Endothelial cell of umbilical vein (primary cell): ENCODE measurements at regions not wholly inside any gene's neighbourhood (a gene's known extent, or its start where the extent isn't known, plus 50 kb on each side); places are given as distances from the start of the nearest gene placed in this dataset.

ENCODE experiments used
- CTCF ChIP-seq, 2 donors: IDR thresholded peaks; 1 replicate in 1 of 2; 2 replicates in 1 of 2; pipeline ENCODE4 v1.5.1; 2011; ENCODE audit warnings: low read length in 2 of 2, mild to moderate bottlenecking in 2 of 2, moderate library complexity in 2 of 2, control low read depth in 1 of 2, inconsistent platforms in 1 of 2, low read depth in 1 of 2; ENCODE audit not compliant: insufficient read depth in 1 of 2; ENCODE audit errors: extremely low read depth in 1 of 2
- POLR2A ChIP-seq: IDR thresholded peaks from 2 replicates; pipeline ENCODE4 v1.6.1; 2012; ENCODE audit warnings: low read depth, mild to moderate bottlenecking, control low read depth, low read length

- TF ChIP-seq POLR2A (no peak), CTCF (IDR thresholded peaks at IDR 0.05; ENCODE audit: extremely low read depth in 1 of 2, insufficient read depth in 1 of 2, low read depth in 1 of 2, low read length in 2 of 2) (no peak)
These were observed 1277.3 kb downstream of the SLC16A7 start for GRCh38 chr12:60872850-60873713.
